SKM-1 treated with dmso at 0.1 percent for 144 hours (cell line): ENCODE measurements at regions not wholly inside any gene's neighbourhood (a gene's known extent, or its start where the extent isn't known, plus 50 kb on each side); places are given as distances from the start of the nearest gene placed in this dataset.
"Not testable (repeated sequence)": the region's sequence is repeated elsewhere in the genome, so short reads cannot be mapped to it uniquely, and the experiment has no call there.

Source experiments
- DNase-seq: peaks from one replicate; lab custom pipeline; 2025; ENCODE audit not compliant: unreplicated experiment; lab: John Stamatoyannopoulos, UW

GRCh38 chr2:210730672-210731071 is 174.3 kb downstream of the CPS1 start:
- no peak for DNase-seq

- DNase-seq, result not testable (repeated sequence)
These were observed 190.4 kb downstream of the CPS1 start for GRCh38 chr2:210746826-210747225.

GRCh38 chr2:210752532-210752931 is 196.1 kb downstream of the CPS1 start:
- no peak for DNase-seq

GRCh38 chr2:210753386-210753785 is 197.0 kb downstream of the CPS1 start:
- no peak for DNase-seq

GRCh38 chr2:210756855-210757254 is 200.5 kb downstream of the CPS1 start:
- no peak for DNase-seq

GRCh38 chr2:210762604-210763588 is 206.5 kb downstream of the CPS1 start:
- DNase-seq, result no peak

GRCh38 chr2:210768329-210768910 is 212.0 kb downstream of the CPS1 start:
- DNase-seq, result no peak

- no peak for DNase-seq
These were observed 220.4 kb downstream of the CPS1 start for GRCh38 chr2:210776756-210777155.

- no peak for DNase-seq
These were observed 225.8 kb downstream of the CPS1 start for GRCh38 chr2:210782222-210782621.

- not testable (repeated sequence) for DNase-seq
These were observed 231.4 kb downstream of the CPS1 start for GRCh38 chr2:210787831-210788230.

GRCh38 chr2:210792000-210792399 is 235.6 kb downstream of the CPS1 start:
- no peak for DNase-seq

GRCh38 chr2:210795506-210795905 is 239.1 kb downstream of the CPS1 start:
- DNase-seq, result no peak

- peak; percentile 47 for DNase-seq
These were observed 241.8 kb downstream of the CPS1 start for GRCh38 chr2:210798180-210798579.

GRCh38 chr2:210814251-210815025 is 258.0 kb downstream of the CPS1 start:
- DNase-seq, result no peak

- no peak for DNase-seq
These were observed 260.4 kb downstream of the CPS1 start for GRCh38 chr2:210816769-210817168.

GRCh38 chr2:210818473-210818872 is 262.1 kb downstream of the CPS1 start:
- DNase-seq, result no peak

GRCh38 chr2:210833403-210833802 is 277.0 kb downstream of the CPS1 start:
- no peak for DNase-seq

- no peak for DNase-seq
These were observed 282.6 kb downstream of the CPS1 start for GRCh38 chr2:210839034-210839433.

- no peak for DNase-seq
These were observed 283.1 kb downstream of the CPS1 start for GRCh38 chr2:210839450-210839849.

- DNase-seq, result no peak
These were observed 286.5 kb downstream of the CPS1 start for GRCh38 chr2:210842896-210843295.

GRCh38 chr2:210844016-210844415 is 287.6 kb downstream of the CPS1 start:
- no peak for DNase-seq

- no peak for DNase-seq
These were observed 302.9 kb downstream of the CPS1 start for GRCh38 chr2:210859314-210859713.
